PC-3 (cell line): ENCODE measurements at regions not wholly inside any gene's neighbourhood (a gene's known extent, or its start where the extent isn't known, plus 50 kb on each side); places are given as distances from the start of the nearest gene placed in this dataset.

Source experiments
- CTCF ChIP-seq: fragments of 300-600 bp; sonication (generic); conservative IDR thresholded peaks from 2 replicates; pipeline ENCODE4 v1.5.1; 2017; ENCODE audit warnings: antibody characterized with exemption, low read depth, mild to moderate bottlenecking, low read length
- EZH2 ChIP-seq: fragments of 300-600 bp; sonication (generic); IDR thresholded peaks from one replicate; pipeline ENCODE4 v1.6.1; 2017; ENCODE audit warnings: antibody characterized with exemption, mild to moderate bottlenecking, low read length; ENCODE audit not compliant: unreplicated experiment
- EZH2phosphoT487 ChIP-seq: fragments of 300-600 bp; sonication (generic); IDR thresholded peaks from 2 replicates; pipeline ENCODE4 v1.6.1; 2018; ENCODE audit warnings: mild to moderate bottlenecking, antibody characterized with exemption, low read length, borderline replicate concordance

- TF ChIP-seq EZH2 (no peak), CTCF (no peak), EZH2phosphoT487 (no peak)
Observed at GRCh38 chr20:19121916-19122315, 90.5 kb upstream of the SLC24A3 start.
